Stimulated activated naive CD8-positive, alpha-beta T cell treated with anti-CD3 and anti-CD28 coated beads, Interleukin-15, amount 100 ng/mL, for 72 hours (primary cell): ENCODE measurements at regions not wholly inside any gene's neighbourhood (a gene's known extent, or its start where the extent isn't known, plus 50 kb on each side); places are given as distances from the start of the nearest gene placed in this dataset.
"Not testable (repeated sequence)": the region's sequence is repeated elsewhere in the genome, so short reads cannot be mapped to it uniquely, and the experiment has no call there.

ENCODE experiments used
- ATAC-seq: fragments of 150-1000 bp; cut with Tn5 transposase; 2 replicates; pipeline ENCODE4 v1.10.0; 2021; ENCODE audit warnings: mild to moderate bottlenecking, moderate library complexity
- DNase-seq, 2 donors: peaks; one replicate each; pipeline ENCODE4 v3.0.0; 2021 to 2022
- H3K27ac Mint-ChIP-seq, 2 donors: one replicate each; pipeline ENCODE4 v1.8.0; 2022; ENCODE audit warnings: mild to moderate bottlenecking in 2 of 2, mixed read lengths in 2 of 2, moderate library complexity in 2 of 2
- H3K27me3 Mint-ChIP-seq: one replicate; pipeline ENCODE4 v1.8.0; 2022; ENCODE audit warnings: mixed read lengths
- H3K4me1 Mint-ChIP-seq: one replicate; pipeline ENCODE4 v1.8.0; 2022; ENCODE audit warnings: mild to moderate bottlenecking, mixed read lengths
- H3K4me3 Mint-ChIP-seq, 2 donors: one replicate each; pipeline ENCODE4 v1.8.0; 2022; ENCODE audit warnings: mild to moderate bottlenecking in 2 of 2, mixed read lengths in 2 of 2, moderate library complexity in 1 of 2
- H3K9me3 Mint-ChIP-seq, 2 donors: one replicate each; pipeline ENCODE4 v1.8.0; 2022; ENCODE audit warnings: mixed read lengths in 2 of 2

DNA sequence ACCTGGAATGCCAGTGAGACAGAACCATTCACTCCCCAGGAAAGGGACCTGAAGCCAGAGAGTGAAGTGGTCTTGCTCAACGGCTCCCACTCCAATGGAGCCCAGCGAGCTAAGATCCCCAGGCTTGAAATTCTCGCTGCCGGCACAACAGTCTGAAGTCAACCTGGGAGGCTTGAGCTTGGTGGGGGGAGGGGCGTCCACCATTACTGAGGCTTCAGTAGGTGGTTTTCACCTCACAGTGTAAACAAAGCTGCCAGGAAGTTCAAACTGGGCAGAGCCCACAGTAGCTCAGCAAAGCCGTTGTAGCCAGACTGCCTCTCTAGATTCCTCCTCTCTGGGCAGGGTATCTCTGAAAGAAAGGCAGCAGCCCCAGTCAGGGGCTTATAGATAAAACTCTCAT is 236.2 kb downstream of the LMBRD1 start:
- H3K4me1 Mint-ChIP-seq, ATAC-seq, DNase-seq, H3K27me3 Mint-ChIP-seq, H3K27ac Mint-ChIP-seq, H3K4me3 Mint-ChIP-seq: not testable (repeated sequence)
- H3K9me3 Mint-ChIP-seq, result peaks cover 13 to 19% of the 10 kb centered on the region in 2 donors

DNA sequence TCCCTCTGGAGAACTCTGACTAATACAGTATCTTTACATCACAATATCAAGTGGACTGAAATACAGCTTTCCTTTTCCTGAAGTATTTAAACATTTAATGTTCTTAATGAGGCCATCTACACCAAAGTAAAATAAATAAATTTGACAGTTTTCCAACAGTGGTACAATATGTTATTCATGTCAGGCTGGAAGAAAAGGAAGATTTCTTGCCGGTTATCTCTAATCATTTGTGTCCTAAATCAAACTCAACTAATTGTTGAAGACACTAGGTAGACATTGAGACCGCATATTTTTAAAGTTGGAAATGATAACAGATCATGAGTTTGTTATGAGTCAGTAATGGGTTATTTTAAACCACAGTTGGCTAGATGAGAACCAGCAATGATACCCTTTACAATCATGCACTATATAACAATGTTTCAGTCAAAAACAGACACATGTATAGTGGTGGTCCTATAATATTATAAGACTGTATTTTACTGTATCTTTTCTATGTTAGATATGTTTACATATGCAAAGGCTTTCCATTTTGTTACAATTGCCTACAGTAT is 241.6 kb downstream of the LMBRD1 start:
- Mint-ChIP-seq H3K27me3 (no peaks in the 10 kb centered on the region), H3K9me3 (no peaks in the 10 kb centered on the region), H3K27ac (no peak overlapping the region), H3K4me1 (no peaks in the 10 kb centered on the region), H3K4me3 (no peak overlapping the region)
- ATAC-seq (no peak), DNase-seq (no peak)

DNA sequence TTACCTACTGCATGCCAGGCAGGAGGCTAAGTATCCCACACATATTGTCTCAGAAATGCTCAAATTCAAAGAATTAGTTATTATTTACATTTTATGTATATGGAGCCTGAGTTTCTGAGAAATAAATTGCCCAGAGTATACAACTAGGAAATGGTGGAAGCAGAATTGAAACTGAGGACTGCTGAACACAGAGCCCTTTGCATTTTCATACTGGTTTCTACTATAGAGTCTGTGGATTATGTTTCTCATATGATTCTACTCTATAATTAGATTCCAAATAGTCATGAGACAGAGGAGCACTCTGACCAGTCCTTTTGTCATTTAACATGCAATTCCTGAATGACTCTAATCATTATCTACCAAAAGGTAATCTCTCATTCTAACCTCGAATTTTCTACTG is 254.3 kb downstream of the LMBRD1 start:
- DNase-seq (no peak), ATAC-seq (no peak)
- H3K9me3 Mint-ChIP-seq, result no peaks in the 10 kb centered on the region
- no peak overlapping the region for H3K27ac Mint-ChIP-seq
- H3K4me1 Mint-ChIP-seq, result no peaks in the 10 kb centered on the region
- no peak overlapping the region for H3K4me3 Mint-ChIP-seq
- no peaks in the 10 kb centered on the region for H3K27me3 Mint-ChIP-seq

DNA sequence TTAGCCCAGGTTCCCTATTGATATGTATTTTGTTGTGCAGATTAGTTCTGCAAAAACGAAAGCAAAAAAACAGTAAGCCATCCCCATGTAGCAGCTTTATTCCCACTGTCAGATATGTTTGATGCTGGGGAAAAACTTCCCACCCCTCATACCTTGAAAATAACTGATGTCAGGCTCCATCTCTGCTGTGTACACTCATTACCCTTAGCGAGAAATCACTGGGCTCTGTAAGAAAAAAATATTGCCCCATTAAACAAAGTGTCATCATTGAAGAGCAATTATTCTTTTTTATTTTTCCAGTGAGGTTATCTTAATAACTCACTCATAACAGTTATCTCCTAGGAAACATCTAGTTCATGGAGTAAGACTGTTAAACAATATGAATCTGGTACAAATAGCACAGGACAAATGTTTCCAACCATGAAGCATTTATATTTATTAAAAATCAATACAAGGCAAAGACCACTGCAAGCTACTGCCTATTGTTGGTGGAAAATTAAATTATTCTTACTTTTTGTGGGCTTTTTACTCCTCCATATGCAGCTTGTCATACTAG is 268.8 kb downstream of the LMBRD1 start:
- no peaks in the 10 kb centered on the region for H3K27me3 Mint-ChIP-seq

DNA sequence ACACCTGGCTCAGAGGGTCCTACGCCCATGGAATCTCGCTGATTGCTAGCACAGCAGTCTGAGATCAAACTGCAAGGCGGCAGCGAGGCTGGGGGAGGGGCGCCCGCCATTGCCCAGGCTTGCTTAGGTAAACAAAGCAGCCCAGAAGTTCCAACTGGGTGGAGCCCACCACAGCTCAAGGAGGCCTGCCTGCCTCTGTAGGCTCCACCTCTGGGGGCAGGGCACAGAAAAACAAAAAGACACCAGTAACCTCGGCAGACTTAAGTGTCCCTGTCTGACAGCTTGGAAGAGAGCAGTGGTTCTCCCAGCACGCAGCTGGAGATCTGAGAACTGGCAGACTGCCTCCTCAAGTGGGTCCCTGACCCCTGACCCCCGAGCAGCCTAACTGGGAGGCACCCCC is 281.3 kb downstream of the LMBRD1 start:
- not testable (repeated sequence) for H3K27ac Mint-ChIP-seq, H3K4me1 Mint-ChIP-seq, ATAC-seq, DNase-seq, H3K4me3 Mint-ChIP-seq, H3K27me3 Mint-ChIP-seq
- peaks cover 4 to 21% of the 10 kb centered on the region in 2 donors for H3K9me3 Mint-ChIP-seq

More for the DNA sequence above, 268.8 kb downstream of the LMBRD1 start:
- no peaks in the 10 kb centered on the region for H3K9me3 Mint-ChIP-seq
- no peak overlapping the region for H3K4me3 Mint-ChIP-seq
- ATAC-seq (no peak), DNase-seq (no peak)
- no peak overlapping the region for H3K27ac Mint-ChIP-seq
- no peaks in the 10 kb centered on the region for H3K4me1 Mint-ChIP-seq

DNA sequence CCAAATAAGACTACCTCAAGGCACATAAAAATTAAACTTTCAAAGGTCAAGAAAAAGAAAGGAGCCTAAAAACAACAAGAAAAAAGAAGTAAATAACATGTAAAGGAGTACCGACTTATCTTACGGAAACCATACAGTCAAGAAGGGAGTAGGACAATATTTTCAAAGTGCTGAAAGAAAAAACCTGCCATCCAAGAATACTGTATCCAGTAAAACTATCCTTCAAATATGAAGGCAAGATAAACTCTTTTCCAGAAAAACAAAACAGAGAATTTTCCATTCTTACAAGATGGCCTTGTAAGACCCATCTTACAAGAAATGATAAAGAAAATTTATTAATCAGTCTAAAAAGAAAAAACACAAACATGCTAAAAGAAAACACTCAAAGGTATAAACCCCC is 302.2 kb downstream of the LMBRD1 start:
- DNase-seq, result no peak
- Mint-ChIP-seq H3K9me3 (peaks cover 9 to 17% of the 10 kb centered on the region in 2 donors), H3K27me3 (no peaks in the 10 kb centered on the region), H3K4me3 (no peak overlapping the region), H3K4me1 (no peaks in the 10 kb centered on the region), H3K27ac (no peak overlapping the region)
- no peak for ATAC-seq

DNA sequence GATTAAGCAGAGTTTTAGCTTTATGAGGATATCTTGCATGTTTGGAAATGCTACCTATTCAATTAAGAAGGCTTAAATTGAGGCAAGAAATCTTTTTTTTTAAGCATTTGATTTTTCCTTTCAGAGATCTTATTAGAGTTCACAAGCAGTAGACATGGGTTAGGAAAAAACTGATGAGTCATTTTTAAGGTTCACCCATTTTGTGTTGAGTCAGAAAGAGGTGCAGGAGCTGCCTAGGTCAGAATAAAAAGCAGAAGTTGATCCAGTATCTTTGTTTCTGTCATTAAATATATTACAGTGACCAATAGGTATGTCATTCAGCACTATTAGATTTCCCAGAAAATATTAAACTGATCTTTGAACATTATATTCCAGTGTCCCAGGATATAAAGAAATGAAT is 306.8 kb downstream of the LMBRD1 start:
- H3K27me3 Mint-ChIP-seq, result no peaks in the 10 kb centered on the region
- no peak overlapping the region for H3K27ac Mint-ChIP-seq
- no peak for ATAC-seq
- H3K4me1 Mint-ChIP-seq, result no peaks in the 10 kb centered on the region
- no peak overlapping the region for H3K4me3 Mint-ChIP-seq
- peaks cover 9 to 17% of the 10 kb centered on the region in 2 donors for H3K9me3 Mint-ChIP-seq
- DNase-seq, result no peak

DNA sequence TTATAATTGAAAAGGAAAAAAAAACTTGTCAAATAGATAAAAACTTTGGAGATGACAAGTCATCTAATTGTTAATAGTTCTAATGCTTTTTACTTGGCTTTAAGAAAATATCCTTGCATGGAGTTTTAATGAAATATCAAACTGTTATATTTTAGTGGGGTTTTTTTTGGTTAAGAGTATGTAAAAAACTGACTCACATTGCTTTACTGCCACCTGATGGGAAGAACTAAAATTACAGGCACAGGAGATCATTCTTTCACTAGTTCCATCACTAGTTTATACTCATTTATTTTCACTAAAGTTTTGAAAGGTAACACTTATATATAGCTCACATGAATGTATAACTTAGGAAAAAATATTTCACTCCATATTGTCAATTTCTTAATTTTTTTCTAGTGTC is 309.1 kb downstream of the LMBRD1 start:
- ATAC-seq, result no peak
- Mint-ChIP-seq H3K4me3 (no peak overlapping the region), H3K27me3 (no peaks in the 10 kb centered on the region), H3K4me1 (no peaks in the 10 kb centered on the region), H3K9me3 (peaks cover 0 to 8% of the 10 kb centered on the region in 2 donors), H3K27ac (no peak overlapping the region)
- no peak for DNase-seq

DNA sequence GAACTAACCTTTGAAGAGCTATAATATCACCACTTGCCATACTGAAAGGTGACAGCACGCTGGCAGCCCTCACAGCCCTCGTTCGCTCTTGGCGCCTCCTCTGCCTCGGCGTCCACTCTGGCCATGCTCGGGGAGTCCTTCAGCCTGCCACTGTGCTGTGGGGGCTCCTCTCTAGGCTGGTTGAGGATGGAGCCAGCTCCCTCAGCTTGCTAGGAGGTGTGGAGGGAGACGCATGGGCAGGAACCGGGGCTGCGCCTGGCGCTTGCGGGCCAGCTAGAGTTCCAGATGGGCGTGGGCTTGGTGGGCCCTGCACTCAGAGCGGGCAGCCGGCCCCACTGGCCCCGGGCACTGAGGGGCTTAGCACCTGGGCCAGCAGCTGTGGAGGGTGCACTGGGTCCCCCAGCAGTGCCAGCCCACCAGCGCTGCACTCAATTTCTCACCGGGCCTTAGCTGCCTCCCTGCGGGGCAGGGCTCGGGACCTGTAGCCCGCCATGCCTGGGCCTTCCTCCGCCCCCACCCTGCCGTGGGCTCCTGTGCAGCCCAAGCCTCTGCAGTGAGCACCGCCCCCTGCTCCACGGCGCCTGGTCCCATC is 329.7 kb downstream of the LMBRD1 start:
- Mint-ChIP-seq H3K4me1 (no peaks in the 10 kb centered on the region), H3K9me3 (no peaks in the 10 kb centered on the region), H3K27ac (no peak overlapping the region), H3K4me3 (no peak overlapping the region), H3K27me3 (no peaks in the 10 kb centered on the region)
- ATAC-seq, result no peak
- DNase-seq, result no peak

DNA sequence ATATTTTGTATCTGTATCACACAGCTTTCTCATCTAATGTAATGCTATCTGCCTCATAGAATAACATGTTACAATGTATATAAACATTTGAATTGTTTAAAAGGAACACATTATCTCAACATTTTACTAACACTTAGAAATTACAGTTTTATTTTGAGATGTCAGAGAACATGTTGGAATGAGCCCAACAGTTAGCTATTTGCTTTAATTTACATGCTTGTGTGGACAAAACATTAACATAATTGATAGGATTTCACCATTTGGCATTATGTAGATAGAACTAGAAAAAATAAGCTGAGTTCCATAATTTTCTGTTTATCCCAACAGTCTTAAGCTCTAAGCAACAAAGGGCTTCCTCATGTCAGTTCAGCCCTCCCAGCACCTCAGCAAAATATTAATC is 330.9 kb downstream of the LMBRD1 start:
- no peak for ATAC-seq
- no peaks in the 10 kb centered on the region for H3K4me1 Mint-ChIP-seq
- no peak overlapping the region for H3K27ac Mint-ChIP-seq
- H3K4me3 Mint-ChIP-seq, result no peak overlapping the region
- no peak for DNase-seq
- no peaks in the 10 kb centered on the region for H3K27me3 Mint-ChIP-seq
- no peaks in the 10 kb centered on the region for H3K9me3 Mint-ChIP-seq

DNA sequence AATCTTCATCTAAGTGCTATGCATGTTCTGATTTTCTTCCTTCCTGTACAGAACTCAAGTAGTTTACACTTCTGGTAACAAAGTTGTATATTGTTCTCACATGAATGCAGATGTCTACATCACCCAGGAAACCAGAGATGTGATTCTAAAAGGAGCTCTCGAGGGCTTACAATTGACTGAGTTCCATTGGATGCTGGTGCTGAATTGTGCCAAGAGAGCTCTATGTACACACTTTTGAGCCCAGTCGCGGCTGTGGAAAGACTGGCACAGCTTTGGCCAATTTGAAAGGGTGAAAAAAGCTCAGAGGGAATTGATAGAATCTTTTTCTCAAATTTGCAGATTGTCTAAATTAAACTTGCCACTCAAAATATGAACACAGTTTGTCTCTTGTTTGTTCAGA is 340.7 kb downstream of the LMBRD1 start:
- no peak for DNase-seq
- H3K27ac Mint-ChIP-seq, result no peak overlapping the region
- H3K9me3 Mint-ChIP-seq, result peaks cover 0 to 6% of the 10 kb centered on the region in 2 donors
- ATAC-seq, result no peak
- H3K27me3 Mint-ChIP-seq, result no peaks in the 10 kb centered on the region
- H3K4me3 Mint-ChIP-seq, result no peak overlapping the region
- H3K4me1 Mint-ChIP-seq, result no peaks in the 10 kb centered on the region

DNA sequence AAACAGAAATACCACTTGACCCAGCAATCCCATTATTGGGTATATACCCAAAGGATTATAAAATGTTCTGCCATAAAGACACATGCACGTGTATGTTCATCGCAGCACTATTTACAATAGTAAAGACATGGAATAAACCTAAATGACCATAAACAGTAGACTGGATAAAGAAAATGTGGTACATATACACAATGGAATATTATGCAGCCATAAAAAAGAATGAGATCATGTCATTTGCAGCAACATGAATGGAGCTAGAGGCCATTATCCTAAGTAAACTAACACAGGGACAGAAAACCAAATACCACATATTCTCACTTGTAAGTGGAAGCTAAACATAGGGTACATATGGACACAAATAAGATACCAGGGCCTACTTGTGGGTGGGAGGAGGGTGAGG is 342.2 kb downstream of the LMBRD1 start:
- H3K27ac Mint-ChIP-seq, H3K9me3 Mint-ChIP-seq, H3K27me3 Mint-ChIP-seq, ATAC-seq, H3K4me3 Mint-ChIP-seq, H3K4me1 Mint-ChIP-seq, DNase-seq: not testable (repeated sequence)

DNA sequence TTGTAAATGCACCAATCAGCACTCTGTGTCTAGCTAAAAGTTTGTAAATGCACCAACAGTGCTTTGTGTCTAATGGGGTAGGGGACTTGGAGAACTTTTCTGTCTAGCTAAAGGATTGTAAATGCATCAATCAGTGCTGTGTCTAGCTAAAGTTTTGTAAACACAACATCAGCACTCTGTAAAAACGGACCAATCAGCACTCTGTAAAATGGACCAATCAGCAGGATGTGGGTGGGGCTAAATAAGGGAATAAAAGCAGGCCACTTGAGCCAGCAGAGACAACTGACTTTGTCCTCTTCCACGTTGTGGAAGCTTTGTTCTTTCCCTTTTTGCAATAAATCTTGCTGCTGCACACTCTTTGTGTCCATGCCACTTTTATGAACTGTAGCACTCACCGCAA is 346.3 kb downstream of the LMBRD1 start:
- not testable (repeated sequence) for H3K4me3 Mint-ChIP-seq, DNase-seq, H3K27me3 Mint-ChIP-seq, H3K4me1 Mint-ChIP-seq, ATAC-seq, H3K27ac Mint-ChIP-seq
- peaks cover 7 to 11% of the 10 kb centered on the region in 2 donors for H3K9me3 Mint-ChIP-seq

DNA sequence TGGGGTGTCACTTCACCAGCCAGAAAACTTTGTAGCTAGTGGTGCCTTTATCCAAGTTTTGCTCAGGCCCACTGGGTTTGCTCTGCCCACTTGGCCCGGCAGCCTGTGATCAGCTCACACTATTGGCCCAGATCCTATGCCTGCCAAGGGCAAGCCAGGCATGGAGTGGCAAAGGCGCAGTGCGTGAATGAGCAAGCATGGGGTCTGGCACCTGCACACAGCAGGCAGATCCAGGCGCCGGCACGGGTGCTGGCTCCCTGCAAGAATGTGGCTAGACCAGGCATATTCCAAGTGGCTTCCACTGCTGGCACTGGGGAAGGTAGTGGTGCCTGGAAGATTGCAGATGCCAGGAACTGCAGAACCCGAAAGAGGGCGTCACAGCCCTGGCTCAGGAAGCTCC is 346.9 kb downstream of the LMBRD1 start:
- no peak for ATAC-seq

More for the DNA sequence above, 346.9 kb downstream of the LMBRD1 start:
- no peak for DNase-seq
- no peak overlapping the region for H3K4me3 Mint-ChIP-seq
- H3K4me1 Mint-ChIP-seq, result no peaks in the 10 kb centered on the region
- no peaks in the 10 kb centered on the region for H3K27me3 Mint-ChIP-seq
- H3K9me3 Mint-ChIP-seq, result peaks cover 7 to 11% of the 10 kb centered on the region in 2 donors
- no peak overlapping the region for H3K27ac Mint-ChIP-seq
